Lower lobe of right lung (tissue), 2 donors: ENCODE measurements at regions not wholly inside any gene's neighbourhood (a gene's known extent, or its start where the extent isn't known, plus 50 kb on each side); places are given as distances from the start of the nearest gene placed in this dataset.
"Not testable (repeated sequence)": the region's sequence is repeated elsewhere in the genome, so short reads cannot be mapped to it uniquely, and the experiment has no call there.

Experiments used
- ATAC-seq, 2 donors: fragments of 200-7000 bp; cut with Tn5 transposase; one replicate each; pipeline ENCODE4 v1.9.1; 2020 to 2022; ENCODE audit warnings: mild to moderate bottlenecking in 2 of 2, moderate library complexity in 2 of 2
- DNase-seq: peaks from one replicate; pipeline ENCODE4 v3.0.0-alpha.2; 2020
- H3K27ac ChIP-seq: fragments of 200-600 bp; one replicate; pipeline ENCODE4 v1.8.0; 2022
- H3K27me3 ChIP-seq: fragments of 200-600 bp; one replicate; pipeline ENCODE4 v1.8.0; 2022; ENCODE audit warnings: low read depth
- H3K36me3 ChIP-seq: fragments of 200-600 bp; one replicate; pipeline ENCODE4 v1.8.0; 2022; ENCODE audit warnings: mild to moderate bottlenecking
- H3K4me1 ChIP-seq: fragments of 200-600 bp; one replicate; pipeline ENCODE4 v1.8.0; 2022
- H3K4me3 ChIP-seq: fragments of 200-600 bp; one replicate; pipeline ENCODE4 v1.8.0; 2022; ENCODE audit warnings: mild to moderate bottlenecking
- H3K9me3 ChIP-seq: fragments of 200-600 bp; one replicate; pipeline ENCODE4 v1.8.0; 2022
- CTCF ChIP-seq: fragments of 200-600 bp; IDR thresholded peaks from one replicate; pipeline ENCODE4 v1.8.0; 2022; ENCODE audit warnings: antibody characterized with exemption, mild to moderate bottlenecking
- intact Hi-C: fragments of 100-400 bp; cut with DNase I; formaldehyde crosslinking; loops from one replicate; pipeline ENCODE4 v1.11.0; 2022
- donor health status: DM: no; HTN: yes; CAD: no; lungs with severe emphysema.

DNA sequence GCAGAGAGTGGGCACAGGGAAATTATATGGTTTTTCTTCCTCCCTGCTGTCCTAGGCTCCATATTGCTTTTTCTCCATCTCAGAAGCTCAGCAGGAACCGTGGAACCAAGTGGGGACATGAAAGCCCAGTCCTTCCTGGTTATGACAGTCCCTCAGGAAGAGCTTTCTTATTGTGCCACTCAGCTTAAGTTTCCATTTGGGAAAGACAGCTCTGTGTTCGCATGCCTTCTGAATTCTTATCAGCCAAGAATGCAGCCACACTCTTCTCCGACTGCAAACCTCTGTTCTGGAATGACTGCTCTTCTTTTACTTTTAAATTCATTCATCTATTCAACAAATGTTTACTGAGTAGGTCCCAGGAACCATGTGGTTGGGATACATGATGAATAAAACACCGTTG, 58.0 kb upstream of the PPARGC1A start:
- Histone ChIP-seq H3K4me3 (no peak overlapping the region), H3K4me1 (no peaks in the 10 kb centered on the region), H3K27ac (no peak overlapping the region), H3K9me3 (no peaks in the 10 kb centered on the region), H3K27me3 (no peaks in the 10 kb centered on the region), H3K36me3 (no peaks in the 10 kb centered on the region)
- DNase-seq (no peak), ATAC-seq (no peak)
- intact Hi-C loops: no loop called here
- TF ChIP-seq CTCF: no peak

DNA sequence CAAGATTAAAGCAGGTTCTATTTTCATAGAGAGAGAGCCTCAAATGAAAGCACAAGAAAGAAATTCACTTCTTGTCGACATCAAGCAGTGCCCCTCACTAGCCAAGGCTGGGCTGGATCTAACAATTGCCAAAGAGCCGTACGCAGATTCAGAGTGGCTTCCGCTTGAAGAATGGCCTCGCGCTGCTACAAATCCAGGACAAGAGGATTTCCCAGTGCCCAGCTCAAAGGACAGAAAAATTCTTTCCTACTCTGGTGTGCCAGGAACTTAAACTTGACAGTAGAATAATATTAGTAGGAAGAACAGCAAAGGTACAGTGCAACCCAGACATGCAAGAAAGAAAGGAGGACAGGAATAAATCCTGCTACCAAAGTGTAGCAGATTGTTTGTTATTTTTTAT, 56.5 kb upstream of the PPARGC1A start:
- no peaks in the 10 kb centered on the region for H3K27me3 ChIP-seq
- intact Hi-C loops: no loop called here
- no peak overlapping the region for H3K4me3 ChIP-seq
- DNase-seq: no peak
- H3K36me3 ChIP-seq: no peaks in the 10 kb centered on the region
- TF ChIP-seq CTCF: no peak
- no peaks in the 10 kb centered on the region for H3K9me3 ChIP-seq
- ATAC-seq: no peak
- H3K4me1 ChIP-seq: no peaks in the 10 kb centered on the region
- H3K27ac ChIP-seq: no peak overlapping the region

DNA sequence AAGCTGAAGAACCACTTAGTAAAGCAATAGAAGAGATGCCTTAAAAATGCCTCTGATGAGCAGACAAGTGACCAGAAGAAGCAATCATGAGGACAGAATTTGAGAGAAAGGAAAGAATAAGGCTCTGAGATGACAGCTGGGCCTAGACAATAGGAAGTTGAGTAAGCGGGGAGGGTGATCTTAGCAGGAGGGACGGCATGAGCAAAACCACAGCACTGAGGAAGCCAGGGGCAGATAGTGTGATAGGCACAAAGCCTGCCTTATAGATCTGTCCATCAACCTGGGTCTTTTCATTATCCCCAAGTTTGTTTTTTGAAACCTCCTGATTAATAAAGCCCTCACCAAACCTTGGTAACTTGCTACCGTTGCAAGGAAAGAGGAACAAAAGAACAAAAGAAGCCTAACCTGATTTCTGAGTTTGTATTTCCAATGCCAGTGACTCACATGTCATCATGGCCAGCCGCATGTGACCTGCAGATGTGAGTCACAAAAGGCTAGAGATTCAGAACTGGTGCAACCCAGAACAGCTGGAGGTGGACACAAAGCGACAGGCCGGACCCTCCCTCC, 55.7 kb upstream of the PPARGC1A start:
- ATAC-seq: peak; percentile 50 to 78
- Histone ChIP-seq H3K36me3 (no peaks in the 10 kb centered on the region), H3K27ac (peak overlapping the region; percentile 12), H3K4me1 (no peaks in the 10 kb centered on the region), H3K9me3 (no peaks in the 10 kb centered on the region), H3K27me3 (no peaks in the 10 kb centered on the region), H3K4me3 (no peak overlapping the region)
- DNase-seq: peak; percentile 43
- intact Hi-C loops: no loop called here
- TF ChIP-seq CTCF: no peak

DNA sequence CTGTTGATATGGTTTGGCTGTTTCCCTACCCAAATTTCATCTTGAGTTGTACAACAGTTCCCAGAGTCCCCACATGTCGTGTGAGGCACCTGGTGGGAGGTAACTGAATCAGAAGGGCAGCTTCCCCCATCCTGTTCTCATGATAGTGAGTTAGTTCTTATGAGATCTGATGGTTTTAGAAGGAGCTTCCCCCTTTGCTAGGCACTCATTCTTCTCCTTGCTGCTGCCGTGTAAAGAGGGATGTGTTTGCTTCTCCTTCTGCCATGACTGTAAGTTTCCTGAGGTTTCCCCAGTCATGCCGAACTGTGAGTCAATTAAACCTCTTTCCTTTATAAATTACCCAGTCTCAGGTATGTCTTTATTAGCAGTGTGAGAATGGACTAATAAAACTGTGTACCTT, 54.7 kb upstream of the PPARGC1A start:
- H3K36me3 ChIP-seq, H3K4me3 ChIP-seq, ATAC-seq, H3K27me3 ChIP-seq, intact Hi-C loops, H3K4me1 ChIP-seq, H3K27ac ChIP-seq, DNase-seq, H3K9me3 ChIP-seq: not testable (repeated sequence)

DNA sequence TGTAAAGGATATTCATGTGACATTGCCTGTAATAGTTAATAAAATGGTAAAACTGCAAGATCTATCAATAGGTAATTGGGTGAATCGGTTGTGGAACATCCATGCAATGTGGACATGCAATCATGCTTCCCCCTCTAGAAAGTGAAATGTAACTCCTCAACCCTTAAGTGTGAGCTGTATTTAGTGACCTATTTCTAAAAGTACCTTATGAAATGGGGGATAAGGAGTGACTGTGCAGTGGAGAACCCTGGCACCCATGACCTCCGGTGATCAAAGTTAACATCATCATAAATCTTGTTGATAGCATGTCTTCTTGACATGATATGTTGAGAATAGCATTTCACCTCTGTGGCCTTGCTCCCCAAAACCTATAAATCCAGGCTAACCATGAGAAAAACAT, 53.6 kb upstream of the PPARGC1A start:
- intact Hi-C loops: no loop called here
- Histone ChIP-seq H3K36me3 (no peaks in the 10 kb centered on the region), H3K27me3 (no peaks in the 10 kb centered on the region), H3K4me1 (no peaks in the 10 kb centered on the region), H3K27ac (no peak overlapping the region), H3K9me3 (no peaks in the 10 kb centered on the region), H3K4me3 (no peak overlapping the region)
- no peak for TF ChIP-seq CTCF
- no peak for DNase-seq
- ATAC-seq: no peak

DNA sequence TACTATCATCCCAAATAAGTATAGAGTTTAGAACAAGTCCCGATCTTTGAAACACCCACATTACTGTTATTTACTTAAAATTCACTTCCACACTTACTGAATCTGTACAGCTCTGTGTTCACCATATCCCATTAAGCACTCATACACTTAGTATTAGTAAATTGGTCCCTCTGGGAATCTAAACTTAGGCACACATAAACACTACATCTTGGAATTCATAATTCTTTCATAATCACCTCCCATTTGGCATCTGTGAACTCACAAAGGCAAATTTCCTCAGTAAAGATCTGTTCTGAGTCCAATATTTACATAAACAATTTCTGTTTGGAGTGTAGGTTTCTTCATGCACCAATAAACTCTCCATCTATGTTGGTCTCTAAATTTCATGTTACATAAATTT, 52.6 kb upstream of the PPARGC1A start:
- H3K27ac ChIP-seq: no peak overlapping the region
- DNase-seq (no peak), ATAC-seq (no peak)
- TF ChIP-seq CTCF: no peak
- no peaks in the 10 kb centered on the region for H3K4me1 ChIP-seq
- no peaks in the 10 kb centered on the region for H3K36me3 ChIP-seq
- no peaks in the 10 kb centered on the region for H3K27me3 ChIP-seq
- H3K4me3 ChIP-seq: no peak overlapping the region
- no peaks in the 10 kb centered on the region for H3K9me3 ChIP-seq
- intact Hi-C loops: no loop called here
